IMR-90 (cell line): ENCODE measurements at regions not wholly inside any gene's neighbourhood (a gene's known extent, or its start where the extent isn't known, plus 50 kb on each side); places are given as distances from the start of the nearest gene placed in this dataset.

ENCODE experiments used
- ATAC-seq: fragments of 200-7000 bp; cut with Tn5 transposase; 2 replicates; pipeline ENCODE4 v1.9.1; 2020; ENCODE audit warnings: low read depth, mild to moderate bottlenecking, moderate library complexity
- BruUV-seq: library from RNA; stranded (reverse); fragments of 400-500 nt; replicated peaks from 2 replicates; lab custom pipeline; 2021; lab: Mats Ljungman, UMichigan
- CTCF ChIA-PET: fragments of 300-600 bp; formaldehyde crosslinking; extraction: SDS; loops from one replicate; lab custom pipeline; 2021; ENCODE audit warnings: antibody characterized with exemption; lab: Yijun Ruan, JAX
- POLR2A ChIA-PET: fragments of 300-600 bp; sonication (Branson Sonifier 250); formaldehyde crosslinking; loops from one replicate; lab custom pipeline; 2022; ENCODE audit warnings: antibody characterized with exemption; ENCODE audit not compliant: unreplicated experiment; lab: Charles Lee
- DNase-seq: peaks from one replicate; pipeline ENCODE4 v3.0.0; 2013
- H2AFZ ChIP-seq: replicated peaks from 2 replicates; pipeline ENCODE3; 2013; ENCODE audit warnings: low read length, mild to moderate bottlenecking; ENCODE audit not compliant: poor library complexity
- H2AK5ac ChIP-seq: 2 replicates; pipeline ENCODE4 v1.6.1; 2013; ENCODE audit warnings: low read depth, low read length, inconsistent platforms
- H2AK9ac ChIP-seq: replicated peaks from 2 replicates; pipeline ENCODE3; 2013; ENCODE audit warnings: mild to moderate bottlenecking, low read depth, low read length, moderate library complexity; ENCODE audit not compliant: poor library complexity
- H2BK120ac ChIP-seq: 2 replicates; pipeline ENCODE4 v1.6.1; 2013; ENCODE audit warnings: low read depth, low read length, inconsistent platforms
- H2BK15ac ChIP-seq: 3 replicates; pipeline ENCODE4 v1.6.1; 2013; ENCODE audit warnings: low read depth, low read length, inconsistent platforms
- H2BK20ac ChIP-seq: 2 replicates; pipeline ENCODE4 v1.6.1; 2013; ENCODE audit warnings: low read depth, mild to moderate bottlenecking, inconsistent platforms, low read length, moderate library complexity
- H2BK5ac ChIP-seq: 2 replicates; pipeline ENCODE4 v1.6.1; 2013; ENCODE audit warnings: mild to moderate bottlenecking, low read depth, low read length, inconsistent platforms; ENCODE audit not compliant: poor library complexity, severe bottlenecking
- H3K14ac ChIP-seq: replicated peaks from 2 replicates; pipeline ENCODE4 v1.6.1; 2013; ENCODE audit warnings: low read depth, low read length, inconsistent platforms
- H3K18ac ChIP-seq: 2 replicates; pipeline ENCODE4 v1.6.1; 2013; ENCODE audit warnings: low read depth, low read length, control low read depth
- H3K23ac ChIP-seq: 2 replicates; pipeline ENCODE4 v1.6.1; 2013; ENCODE audit warnings: low read depth, low read length, inconsistent platforms
- H3K27ac ChIP-seq: 2 replicates; pipeline ENCODE4 v1.5.1; 2013; ENCODE audit warnings: mild to moderate bottlenecking, control low read depth, low read length; ENCODE audit not compliant: insufficient read depth
- H3K27me3 ChIP-seq: 2 replicates; pipeline ENCODE4 v1.6.1; 2013; ENCODE audit warnings: low read length; ENCODE audit not compliant: control insufficient read depth, insufficient read depth
- H3K36me3 ChIP-seq: 2 replicates; pipeline ENCODE4 v1.6.1; 2013; ENCODE audit warnings: low read length, mixed read lengths; ENCODE audit not compliant: control insufficient read depth, insufficient read depth
- H3K4ac ChIP-seq: 2 replicates; pipeline ENCODE4 v1.6.1; 2013; ENCODE audit warnings: low read depth, low read length, inconsistent platforms
- H3K4me1 ChIP-seq: 2 replicates; pipeline ENCODE4 v1.6.1; 2013; ENCODE audit warnings: low read length, mixed read lengths; ENCODE audit not compliant: control insufficient read depth, insufficient read depth
- H3K4me2 ChIP-seq: 2 replicates; pipeline ENCODE4 v1.6.1; 2013; ENCODE audit warnings: low read depth, mild to moderate bottlenecking, control low read depth, low read length, moderate library complexity
- H3K4me3 ChIP-seq: 2 replicates; pipeline ENCODE4 v1.5.1; 2013; ENCODE audit warnings: low read depth, mild to moderate bottlenecking, control low read depth, low read length, moderate library complexity; ENCODE audit not compliant: insufficient read depth
- H3K56ac ChIP-seq: 2 replicates; pipeline ENCODE4 v1.6.1; 2013; ENCODE audit warnings: low read length, inconsistent platforms; ENCODE audit not compliant: insufficient read depth; ENCODE audit errors: extremely low read depth
- H3K79me1 ChIP-seq, 2 experiments: 2 replicates each; pipeline ENCODE4 v1.6.1; 2013; ENCODE audit warnings: low read length in 2 of 2, inconsistent platforms in 1 of 2, low read depth in 1 of 2
- H3K9ac ChIP-seq: 2 replicates; pipeline ENCODE4 v1.6.1; 2013; ENCODE audit warnings: low read depth, low read length, control low read depth
- H3K9me1 ChIP-seq: 2 replicates; pipeline ENCODE4 v1.6.1; 2013; ENCODE audit warnings: low read length, inconsistent platforms; ENCODE audit not compliant: insufficient read depth
- H3K9me3 ChIP-seq: 2 replicates; pipeline ENCODE4 v1.6.1; 2013; ENCODE audit warnings: low read length; ENCODE audit not compliant: control insufficient read depth, insufficient read depth
- H4K20me1 ChIP-seq: 2 replicates; pipeline ENCODE4 v1.6.1; 2013; ENCODE audit warnings: low read length, inconsistent platforms; ENCODE audit not compliant: insufficient read depth
- H4K5ac ChIP-seq: 2 replicates; pipeline ENCODE4 v1.6.1; 2013; ENCODE audit warnings: mild to moderate bottlenecking, low read depth, low read length, control low read depth
- H4K8ac ChIP-seq, 2 experiments: 2 replicates each; pipeline ENCODE4 v1.6.1; 2013; ENCODE audit warnings: low read depth in 2 of 2, low read length in 2 of 2, control low read depth in 1 of 2, inconsistent platforms in 1 of 2
- H4K91ac ChIP-seq: 2 replicates; pipeline ENCODE4 v1.6.1; 2013; ENCODE audit warnings: low read depth, low read length, inconsistent platforms; ENCODE audit not compliant: insufficient read depth
- BHLHE40 ChIP-seq: fragments of 150-350 bp; IDR thresholded peaks from 2 replicates; pipeline ENCODE4 v1.6.1; 2016; ENCODE audit warnings: mild to moderate bottlenecking, low read depth, low read length
- CEBPB ChIP-seq: IDR thresholded peaks from 2 replicates; pipeline ENCODE4 v1.6.1; 2012; ENCODE audit warnings: low read depth, low read length, improper control_type of control experiment
- CHD1 ChIP-seq: IDR thresholded peaks from 2 replicates; pipeline ENCODE4 v1.6.1; 2012; ENCODE audit warnings: low read depth, low read length, improper control_type of control experiment
- ELK1 ChIP-seq: fragments of 150-350 bp; IDR thresholded peaks from 2 replicates; pipeline ENCODE4 v1.6.1; 2016; ENCODE audit warnings: low read depth, mild to moderate bottlenecking, low read length, moderate library complexity, borderline replicate concordance
- FOS ChIP-seq: fragments of 150-350 bp; IDR thresholded peaks from 2 replicates; pipeline ENCODE4 v1.6.1; 2016; ENCODE audit warnings: low read depth, low read length
- MAZ ChIP-seq: IDR thresholded peaks from 2 replicates; pipeline ENCODE4 v1.6.1; 2012; ENCODE audit warnings: low read depth, mild to moderate bottlenecking, low read length, improper control_type of control experiment, moderate library complexity, borderline replicate concordance
- MXI1 ChIP-seq: IDR thresholded peaks from 2 replicates; pipeline ENCODE4 v1.6.1; 2012; ENCODE audit warnings: low read depth, mild to moderate bottlenecking, low read length, moderate library complexity, borderline replicate concordance
- NFE2L2 ChIP-seq: fragments of 150-350 bp; IDR thresholded peaks from 2 replicates; pipeline ENCODE4 v1.6.1; 2016; ENCODE audit warnings: low read depth, mild to moderate bottlenecking, low read length
- RAD21 ChIP-seq: IDR thresholded peaks from 2 replicates; pipeline ENCODE4 v1.6.1; 2012; ENCODE audit warnings: low read length, improper control_type of control experiment
- RCOR1 ChIP-seq: IDR thresholded peaks from 2 replicates; pipeline ENCODE4 v1.6.1; 2012; ENCODE audit warnings: mild to moderate bottlenecking, low read length, improper control_type of control experiment; ENCODE audit not compliant: insufficient replicate concordance
- RFX5 ChIP-seq: IDR thresholded peaks from 2 replicates; pipeline ENCODE4 v1.8.0; 2012; ENCODE audit warnings: low read depth, mild to moderate bottlenecking, low read length, moderate library complexity
- SMC3 ChIP-seq: fragments of 150-350 bp; IDR thresholded peaks from 2 replicates; pipeline ENCODE4 v1.6.1; 2016; ENCODE audit warnings: low read depth, mild to moderate bottlenecking, antibody characterized with exemption, low read length, moderate library complexity
- USF2 ChIP-seq: fragments of 150-350 bp; IDR thresholded peaks from 2 replicates; pipeline ENCODE4 v1.6.1; 2017; ENCODE audit warnings: mild to moderate bottlenecking, antibody characterized with exemption, low read length, low read depth
- dilution Hi-C: fragments of 300-500 bp; cut with HindIII; formaldehyde crosslinking; loops from one replicate; pipeline ENCODE4 v1.14.3; 2018; ENCODE audit warnings: low sequenced_read_pairs; ENCODE audit not compliant: unreplicated experiment
- in situ Hi-C: fragments of 300-500 bp; cut with MboI; formaldehyde crosslinking; loops from 3 replicates; pipeline ENCODE4 v1.14.3; 2019; ENCODE audit warnings: low sequenced_read_pairs, inconsistent platforms, mixed read lengths
- intact Hi-C: fragments of 100-400 bp; cut with micrococcal nuclease; formaldehyde crosslinking; loops from 2 replicates; pipeline ENCODE4 v1.10.0; 2022

- Histone ChIP-seq H4K91ac (no peak overlapping the region), H2AK9ac (no peak overlapping the region), H2AK5ac (peak overlapping the region; percentile 61), H3K9me3 (peaks cover 2% of the 10 kb centered on the region; the same call in 1 of the 2 replicates), H2BK5ac (peak overlapping the region; percentile 41), H3K18ac (no peak overlapping the region; the same call in 1 of the 2 replicates), H3K4me1 (peaks cover 5% of the 10 kb centered on the region), H4K20me1 (no peaks in the 10 kb centered on the region), H4K5ac (no peak overlapping the region), H2BK120ac (peak overlapping the region; percentile 71), H3K27me3 (no peaks in the 10 kb centered on the region), H4K8ac (no peak overlapping the region; a peak in 1 of 4 replicates), H2BK20ac (0 out of 2 replicates have a peak overlapping the region, but pooled peaks have one; percentile 16), H3K4ac (peak overlapping the region; percentile 27; the same call in 1 of the 2 replicates), H3K4me3 (no peak overlapping the region), H3K9ac (no peak overlapping the region), H3K23ac (no peak overlapping the region), H3K27ac (no peak overlapping the region), H3K36me3 (no peaks in the 10 kb centered on the region), H2BK15ac (no peak overlapping the region; the same call in 2 of the 3 replicates), H3K56ac (no peak overlapping the region), H3K14ac (0 out of 2 replicates have a peak overlapping the region, but pooled peaks have one; percentile 41), H3K79me1 (no peaks in the 10 kb centered on the region), H2AFZ (no peak overlapping the region), H3K4me2 (no peak overlapping the region), H3K9me1 (peaks cover 8% of the 10 kb centered on the region)
- no TSS peak for BruUV-seq
- dilution Hi-C loops = no loop called here
- intact Hi-C loops = loop anchor here (2.0 kb wide), 1 partner anchor 314 kb away; no protein-coding TSS in a partner anchor
- TF ChIP-seq CEBPB (no peak), ELK1 (no peak), BHLHE40 (no peak), MXI1 (no peak), RAD21 (no peak), MAZ (no peak), NFE2L2 (no peak), RFX5 (no peak), FOS (no peak), USF2 (no peak), CHD1 (no peak), RCOR1 (no peak), SMC3 (no peak)
- ATAC-seq (no peak), DNase-seq (peak; percentile 25)
- ChIA-PET CTCF (no interaction called here), POLR2A (no interaction called here)
- in situ Hi-C loops = no loop called here
These were observed 564.3 kb upstream of the ZNF608 start for GRCh38 chr5:125310749-125311148.
